ENCODE measurements at regions not wholly inside any gene's neighbourhood (a gene's known extent, or its start where the extent isn't known, plus 50 kb on each side); places are given as distances from the start of the nearest gene placed in this dataset.

DNA sequence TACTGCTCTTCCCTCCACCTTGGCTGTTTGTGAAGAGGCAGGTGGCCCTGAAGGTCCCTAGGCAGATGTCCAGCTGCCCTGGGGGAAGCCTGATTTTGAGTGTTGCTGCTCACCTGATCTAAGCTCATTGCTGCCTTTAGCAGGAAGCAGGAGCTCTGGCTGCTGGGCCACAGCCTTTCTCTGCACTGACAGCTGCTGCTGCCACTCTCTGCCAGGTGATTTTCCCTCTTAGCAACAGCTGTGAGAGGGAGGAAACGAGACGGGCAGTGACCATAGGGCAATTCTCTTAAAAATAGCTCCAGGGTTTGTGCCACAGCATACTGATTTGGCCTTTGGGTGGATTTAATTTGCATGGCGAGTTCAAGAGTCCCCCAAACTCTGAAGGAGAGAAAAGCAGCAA lies 415.8 kb upstream of the SEMA6D start:
- Histone ChIP-seq H3K27ac (no peak overlapping the region), H3K27me3 (no peaks in the 10 kb centered on the region), H3K9me3 (ENCODE audit: low read depth) (no peaks in the 10 kb centered on the region), H3K4me1 (ENCODE audit: low read depth) (peaks cover 7% of the 10 kb centered on the region), H3K36me3 (no peaks in the 10 kb centered on the region), H3K4me3 (no peak overlapping the region)
- TF ChIP-seq, protein P1, sequence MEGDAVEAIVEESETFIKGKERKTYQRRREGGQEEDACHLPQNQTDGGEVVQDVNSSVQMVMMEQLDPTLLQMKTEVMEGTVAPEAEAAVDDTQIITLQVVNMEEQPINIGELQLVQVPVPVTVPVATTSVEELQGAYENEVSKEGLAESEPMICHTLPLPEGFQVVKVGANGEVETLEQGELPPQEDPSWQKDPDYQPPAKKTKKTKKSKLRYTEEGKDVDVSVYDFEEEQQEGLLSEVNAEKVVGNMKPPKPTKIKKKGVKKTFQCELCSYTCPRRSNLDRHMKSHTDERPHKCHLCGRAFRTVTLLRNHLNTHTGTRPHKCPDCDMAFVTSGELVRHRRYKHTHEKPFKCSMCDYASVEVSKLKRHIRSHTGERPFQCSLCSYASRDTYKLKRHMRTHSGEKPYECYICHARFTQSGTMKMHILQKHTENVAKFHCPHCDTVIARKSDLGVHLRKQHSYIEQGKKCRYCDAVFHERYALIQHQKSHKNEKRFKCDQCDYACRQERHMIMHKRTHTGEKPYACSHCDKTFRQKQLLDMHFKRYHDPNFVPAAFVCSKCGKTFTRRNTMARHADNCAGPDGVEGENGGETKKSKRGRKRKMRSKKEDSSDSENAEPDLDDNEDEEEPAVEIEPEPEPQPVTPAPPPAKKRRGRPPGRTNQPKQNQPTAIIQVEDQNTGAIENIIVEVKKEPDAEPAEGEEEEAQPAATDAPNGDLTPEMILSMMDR (IDR thresholded peaks at IDR 0.05; ENCODE audit: low read depth, low read length): no peak
- DNase-seq (ENCODE audit: low read depth in 1 of 2, low spot score in 1 of 2): peak in 1 of 2 donors; percentile 39

DNA sequence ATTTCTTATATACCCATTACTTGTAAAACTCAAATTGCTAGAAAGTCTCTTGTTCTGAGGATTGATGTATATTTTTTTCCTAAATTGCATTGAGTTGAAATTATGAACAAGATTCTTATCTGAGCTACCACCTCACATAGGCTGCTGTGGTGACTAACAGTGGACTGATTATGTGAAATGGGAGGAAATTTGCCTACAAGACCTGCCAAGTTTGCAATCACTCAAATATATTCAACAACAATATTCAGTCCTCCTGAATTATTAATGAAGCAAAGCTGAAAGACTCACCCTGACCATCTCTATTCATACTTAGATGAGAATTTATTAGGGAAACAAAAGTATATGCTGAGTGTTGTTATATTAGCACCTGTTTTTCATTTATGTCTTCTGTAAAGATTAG lies 412.6 kb upstream of the SEMA6D start:
- H3K27ac ChIP-seq: no peak overlapping the region
- H3K4me1 ChIP-seq (ENCODE audit: low read depth): peaks cover 7% of the 10 kb centered on the region
- DNase-seq (ENCODE audit: low read depth in 1 of 2, low spot score in 1 of 2): no peak
- no peaks in the 10 kb centered on the region for H3K27me3 ChIP-seq
- no peaks in the 10 kb centered on the region for H3K36me3 ChIP-seq
- TF ChIP-seq, protein P1 (IDR thresholded peaks at IDR 0.05; ENCODE audit: low read depth, low read length): no peak
- H3K4me3 ChIP-seq: no peak overlapping the region
- H3K9me3 ChIP-seq (ENCODE audit: low read depth): no peaks in the 10 kb centered on the region

DNA sequence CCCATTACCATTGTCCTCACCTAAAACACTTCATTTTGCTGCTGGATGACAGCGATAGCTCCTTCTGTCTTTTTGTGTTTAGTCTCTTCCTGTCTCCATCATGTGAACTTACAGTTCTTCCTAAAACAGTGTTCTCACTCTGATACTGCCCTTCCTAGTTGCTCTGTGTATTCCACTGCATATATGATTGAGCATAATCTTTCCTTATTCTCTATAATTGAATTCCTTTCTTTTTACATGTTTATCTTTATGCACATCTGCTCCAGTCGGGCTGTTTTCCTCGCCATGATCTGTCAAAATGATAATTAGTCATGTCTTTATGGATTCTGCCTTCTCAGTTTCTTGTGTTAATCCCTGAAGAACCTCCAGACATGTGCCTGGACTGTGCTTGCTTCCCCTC lies 405.1 kb upstream of the SEMA6D start:
- no peaks in the 10 kb centered on the region for H3K36me3 ChIP-seq
- TF ChIP-seq, protein P1 (IDR thresholded peaks at IDR 0.05; ENCODE audit: low read depth, low read length): no peak

DNA sequence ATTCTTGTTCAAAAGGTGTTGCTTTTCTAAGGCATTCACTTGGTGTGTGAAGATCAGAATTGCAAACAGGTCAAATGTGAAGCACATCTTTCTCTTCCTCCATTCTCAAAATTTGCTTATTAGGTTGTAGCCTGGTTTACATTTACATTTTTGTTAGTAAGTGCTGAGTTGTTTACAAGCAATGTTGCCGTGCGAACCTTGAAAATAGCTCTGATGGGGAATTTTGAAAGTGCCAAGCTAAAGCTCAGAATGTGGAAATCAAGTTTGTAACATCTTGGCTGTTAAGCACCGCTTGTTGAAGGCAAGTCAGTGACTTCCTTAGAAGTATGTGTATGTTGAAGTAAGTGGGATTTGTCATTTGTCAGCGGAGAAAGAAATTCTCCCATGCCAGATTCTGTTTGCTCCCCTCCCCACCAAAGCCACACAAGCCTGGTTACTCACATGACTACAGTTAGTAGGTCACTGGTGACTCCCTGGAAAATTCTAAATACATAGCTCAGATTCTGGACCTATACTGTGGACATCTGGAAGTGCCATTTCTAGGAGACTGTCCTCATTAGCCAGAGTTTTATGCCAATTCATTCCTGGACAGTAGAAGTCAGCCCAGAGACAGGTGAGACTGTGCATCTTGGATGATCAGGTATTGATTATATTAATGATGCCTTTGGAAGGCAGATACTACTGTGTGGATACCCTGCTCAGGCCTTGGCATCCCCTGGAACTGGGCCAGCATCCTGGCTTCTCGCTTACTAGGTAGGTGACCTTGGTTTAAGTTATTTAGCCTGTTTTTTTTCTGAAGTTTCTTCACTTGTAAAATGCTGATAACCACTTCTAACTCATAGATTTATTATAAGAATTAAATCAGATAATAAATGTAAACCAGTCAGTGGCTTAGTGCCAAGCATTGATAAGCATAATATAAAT lies 390.6 kb upstream of the SEMA6D start:
- DNase-seq (ENCODE audit: low read depth in 1 of 2, low spot score in 1 of 2): no peak
- H3K36me3 ChIP-seq: no peaks in the 10 kb centered on the region
- peak overlapping the region; percentile 75 for H3K27ac ChIP-seq
- no peak overlapping the region for H3K4me3 ChIP-seq
- H3K27me3 ChIP-seq: no peaks in the 10 kb centered on the region
- peaks cover 36% of the 10 kb centered on the region for H3K4me1 ChIP-seq (ENCODE audit: low read depth)
- TF ChIP-seq, protein P1 (IDR thresholded peaks at IDR 0.05; ENCODE audit: low read depth, low read length): no peak
- H3K9me3 ChIP-seq (ENCODE audit: low read depth): no peaks in the 10 kb centered on the region

More for the DNA sequence above, 405.1 kb upstream of the SEMA6D start:
- no peak overlapping the region for H3K4me3 ChIP-seq
- H3K4me1 ChIP-seq (ENCODE audit: low read depth): no peaks in the 10 kb centered on the region
- no peaks in the 10 kb centered on the region for H3K27me3 ChIP-seq
- no peak overlapping the region for H3K27ac ChIP-seq
- no peaks in the 10 kb centered on the region for H3K9me3 ChIP-seq (ENCODE audit: low read depth)
- no peak for DNase-seq (ENCODE audit: low read depth in 1 of 2, low spot score in 1 of 2)

DNA sequence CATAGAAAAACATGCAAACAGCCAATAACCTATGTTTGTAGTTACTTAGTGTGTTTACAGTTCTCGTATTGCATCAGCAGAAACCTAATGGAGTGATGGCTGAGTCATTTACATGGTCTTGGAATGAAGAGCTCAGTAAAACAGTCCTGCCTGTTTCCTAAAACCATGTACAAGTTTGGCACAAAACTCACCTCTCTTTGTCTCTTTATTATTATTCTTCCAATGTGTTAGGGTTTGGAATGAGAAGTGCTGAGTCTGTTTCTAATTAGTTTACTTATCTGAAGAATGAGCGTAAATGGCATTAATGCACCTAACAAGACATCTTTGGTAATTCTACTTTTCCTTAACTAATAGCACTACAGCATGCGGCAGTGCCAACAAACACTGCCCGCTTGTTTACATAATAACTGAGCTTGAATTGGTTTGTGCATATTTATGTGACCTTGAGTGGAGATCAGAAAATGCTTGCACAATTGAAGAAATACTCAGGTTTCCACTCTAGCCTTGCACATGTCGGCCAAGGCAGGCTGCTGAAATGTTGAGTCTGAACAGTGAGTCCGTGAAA lies 385.4 kb upstream of the SEMA6D start:
- Histone ChIP-seq H3K4me3 (no peak overlapping the region), H3K27ac (peak overlapping the region; percentile 88)
- peak in 1 of 2 donors; percentile 35 for DNase-seq (ENCODE audit: low read depth in 1 of 2, low spot score in 1 of 2)

More for the DNA sequence above, 385.4 kb upstream of the SEMA6D start:
- Histone ChIP-seq H3K9me3 (ENCODE audit: low read depth) (no peaks in the 10 kb centered on the region), H3K36me3 (no peaks in the 10 kb centered on the region), H3K27me3 (no peaks in the 10 kb centered on the region), H3K4me1 (ENCODE audit: low read depth) (peaks cover 45% of the 10 kb centered on the region)
- TF ChIP-seq, protein P1 (IDR thresholded peaks at IDR 0.05; ENCODE audit: low read depth, low read length): no peak
